ENCODE measurements at regions not wholly inside any gene's neighbourhood (a gene's known extent, or its start where the extent isn't known, plus 50 kb on each side); places are given as distances from the start of the nearest gene placed in this dataset.

GRCh38 chr1:13896932-13897331 lies 196.9 kb downstream of the PRDM2 start:
- ATAC-seq = no peak
- Histone ChIP-seq H2AFZ (ENCODE audit: low read length) (no peak overlapping the region), H3F3A (ENCODE audit: low read length, unreplicated experiment) (no peaks in the 10 kb centered on the region), H3K36me3 (ENCODE audit: low read depth, low read length) (no peaks in the 10 kb centered on the region), H3K9ac (ENCODE audit: low read length) (no peak overlapping the region), H3K27me3 (ENCODE audit: low read length) (peaks cover 37% of the 10 kb centered on the region), H3K27ac (ENCODE audit: low read length) (no peak overlapping the region), H3K9me3 (ENCODE audit: low read length) (no peaks in the 10 kb centered on the region), H3K4me2 (ENCODE audit: low read length) (no peak overlapping the region), H4K20me1 (ENCODE audit: low read length) (no peaks in the 10 kb centered on the region), H3K4me1 (ENCODE audit: insufficient read depth, low read length) (peaks cover 16% of the 10 kb centered on the region), H3K4me3 (ENCODE audit: low read length) (no peak overlapping the region), H3K9me2 (replicated peaks; ENCODE audit: low read length) (no peaks in the 10 kb centered on the region), H3K79me2 (ENCODE audit: low read length) (no peaks in the 10 kb centered on the region)
- POLR2A ChIA-PET (ENCODE audit: unreplicated experiment) = no interaction called here
- TF ChIP-seq EZH2phosphoT487 (IDR thresholded peaks at IDR 0.05; ENCODE audit: borderline replicate concordance, low read length) (no peak), EZH2 (IDR thresholded peaks at IDR 0.05; ENCODE audit: low read length, unreplicated experiment) (no peak)
- intact Hi-C loops (cut with micrococcal nuclease) = no loop called here
- CTCF ChIA-PET = no interaction called here
- no TSS peak for BruUV-seq (replicated peaks)
- no peak for DNase-seq

- Histone ChIP-seq H3K36me3 (ENCODE audit: low read depth, low read length) (no peaks in the 10 kb centered on the region), H3K27ac (ENCODE audit: low read length) (no peak overlapping the region), H3K27me3 (ENCODE audit: low read length) (peaks cover 25% of the 10 kb centered on the region), H3K4me2 (ENCODE audit: low read length) (no peak overlapping the region), H3K9ac (ENCODE audit: low read length) (no peak overlapping the region), H4K20me1 (ENCODE audit: low read length) (no peaks in the 10 kb centered on the region), H3F3A (ENCODE audit: low read length, unreplicated experiment) (no peaks in the 10 kb centered on the region), H3K79me2 (ENCODE audit: low read length) (no peaks in the 10 kb centered on the region), H3K9me3 (ENCODE audit: low read length) (no peaks in the 10 kb centered on the region), H3K4me3 (ENCODE audit: low read length) (no peak overlapping the region), H3K4me1 (ENCODE audit: insufficient read depth, low read length) (peaks cover 16% of the 10 kb centered on the region), H3K9me2 (replicated peaks; ENCODE audit: low read length) (no peaks in the 10 kb centered on the region), H2AFZ (ENCODE audit: low read length) (no peak overlapping the region)
- ChIA-PET POLR2A (ENCODE audit: unreplicated experiment) (no interaction called here), CTCF (no interaction called here)
- intact Hi-C loops (cut with micrococcal nuclease) = no loop called here
- no TSS peak for BruUV-seq (replicated peaks)
- ATAC-seq (no peak), DNase-seq (no peak)
- TF ChIP-seq EZH2phosphoT487 (IDR thresholded peaks at IDR 0.05; ENCODE audit: borderline replicate concordance, low read length) = no peak
- no peak for TF ChIP-seq EZH2 (IDR thresholded peaks at IDR 0.05; ENCODE audit: low read length, unreplicated experiment)
- TF ChIP-seq, protein P1, sequence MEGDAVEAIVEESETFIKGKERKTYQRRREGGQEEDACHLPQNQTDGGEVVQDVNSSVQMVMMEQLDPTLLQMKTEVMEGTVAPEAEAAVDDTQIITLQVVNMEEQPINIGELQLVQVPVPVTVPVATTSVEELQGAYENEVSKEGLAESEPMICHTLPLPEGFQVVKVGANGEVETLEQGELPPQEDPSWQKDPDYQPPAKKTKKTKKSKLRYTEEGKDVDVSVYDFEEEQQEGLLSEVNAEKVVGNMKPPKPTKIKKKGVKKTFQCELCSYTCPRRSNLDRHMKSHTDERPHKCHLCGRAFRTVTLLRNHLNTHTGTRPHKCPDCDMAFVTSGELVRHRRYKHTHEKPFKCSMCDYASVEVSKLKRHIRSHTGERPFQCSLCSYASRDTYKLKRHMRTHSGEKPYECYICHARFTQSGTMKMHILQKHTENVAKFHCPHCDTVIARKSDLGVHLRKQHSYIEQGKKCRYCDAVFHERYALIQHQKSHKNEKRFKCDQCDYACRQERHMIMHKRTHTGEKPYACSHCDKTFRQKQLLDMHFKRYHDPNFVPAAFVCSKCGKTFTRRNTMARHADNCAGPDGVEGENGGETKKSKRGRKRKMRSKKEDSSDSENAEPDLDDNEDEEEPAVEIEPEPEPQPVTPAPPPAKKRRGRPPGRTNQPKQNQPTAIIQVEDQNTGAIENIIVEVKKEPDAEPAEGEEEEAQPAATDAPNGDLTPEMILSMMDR (conservative IDR thresholded peaks at IDR 0.05; ENCODE audit: low read depth, low read length) = no peak
Observed at GRCh38 chr1:13898406-13898805, 198.4 kb downstream of the PRDM2 start.

DNA sequence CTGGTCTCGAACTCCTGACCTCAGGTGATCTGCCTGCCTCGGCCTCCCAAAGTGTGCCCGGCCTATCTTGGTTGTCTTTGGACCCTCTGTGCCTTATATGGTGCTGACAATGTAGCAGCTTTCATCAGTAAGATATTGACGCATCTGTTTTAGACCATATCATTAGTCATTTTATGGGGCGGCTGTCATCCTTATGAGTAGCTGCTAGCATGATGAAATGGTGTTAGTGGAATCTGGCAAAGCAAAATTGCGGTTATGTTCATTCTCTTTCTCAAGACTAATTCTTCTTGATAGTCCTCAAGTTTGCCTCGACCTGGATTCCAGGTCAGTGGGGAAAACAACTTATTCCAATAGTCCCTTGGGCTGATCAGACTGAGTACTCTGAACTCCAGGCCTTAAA lies 199.9 kb downstream of the PRDM2 start:
- DNase-seq (peak; percentile 83), ATAC-seq (peak; percentile 59)
- Histone ChIP-seq H3K4me3 (ENCODE audit: low read length) (no peak overlapping the region), H3K27ac (ENCODE audit: low read length) (peak overlapping the region; percentile 22), H2AFZ (ENCODE audit: low read length) (no peak overlapping the region), H3K9me2 (replicated peaks; ENCODE audit: low read length) (no peaks in the 10 kb centered on the region), H3K9ac (ENCODE audit: low read length) (no peak overlapping the region), H4K20me1 (ENCODE audit: low read length) (no peaks in the 10 kb centered on the region), H3K27me3 (ENCODE audit: low read length) (peaks cover 24% of the 10 kb centered on the region), H3K4me1 (ENCODE audit: insufficient read depth, low read length) (peaks cover 16% of the 10 kb centered on the region), H3K79me2 (ENCODE audit: low read length) (no peaks in the 10 kb centered on the region), H3K4me2 (ENCODE audit: low read length) (no peak overlapping the region; the same call in 1 of the 2 replicates), H3K36me3 (ENCODE audit: low read depth, low read length) (no peaks in the 10 kb centered on the region), H3K9me3 (ENCODE audit: low read length) (no peaks in the 10 kb centered on the region), H3F3A (ENCODE audit: low read length, unreplicated experiment) (no peaks in the 10 kb centered on the region)
- intact Hi-C loops (cut with micrococcal nuclease) = no loop called here
- BruUV-seq (replicated peaks) = no TSS peak
- CTCF ChIA-PET = no interaction called here
- TF ChIP-seq, protein P1 (conservative IDR thresholded peaks at IDR 0.05; ENCODE audit: low read depth, low read length) = no peak
- no peak for TF ChIP-seq EZH2phosphoT487 (IDR thresholded peaks at IDR 0.05; ENCODE audit: borderline replicate concordance, low read length)
- no peak for TF ChIP-seq EZH2 (IDR thresholded peaks at IDR 0.05; ENCODE audit: low read length, unreplicated experiment)
- POLR2A ChIA-PET (ENCODE audit: unreplicated experiment) = no interaction called here
